NK-92 (cell line): ENCODE measurements at regions not wholly inside any gene's neighbourhood (a gene's known extent, or its start where the extent isn't known, plus 50 kb on each side); places are given as distances from the start of the nearest gene placed in this dataset.
"Not testable (repeated sequence)": the region's sequence is repeated elsewhere in the genome, so short reads cannot be mapped to it uniquely, and the experiment has no call there.

Experiments used
- DNase-seq: peaks from one replicate; lab custom pipeline; 2025; ENCODE audit not compliant: unreplicated experiment; lab: John Stamatoyannopoulos, UW

DNA sequence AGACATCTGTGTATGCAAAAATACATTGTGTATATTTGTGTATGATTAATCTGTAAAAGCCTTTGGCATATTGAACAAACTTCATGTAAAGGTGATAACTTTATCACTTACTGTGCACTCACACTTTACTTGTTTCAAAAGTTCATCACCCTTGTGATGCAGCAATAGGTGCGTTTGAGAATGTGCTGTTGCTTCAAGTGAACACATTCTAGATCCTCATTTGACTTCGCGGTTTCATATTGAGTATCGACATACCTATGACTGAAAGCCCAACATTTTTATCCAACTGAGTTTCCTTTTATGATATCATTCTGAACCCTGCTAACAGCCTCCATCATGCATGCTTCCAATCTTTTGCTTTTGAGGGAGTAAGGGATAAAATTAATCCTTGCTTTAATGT is 1086.9 kb downstream of the TMEM121 start:
- DNase-seq, result no peak

DNA sequence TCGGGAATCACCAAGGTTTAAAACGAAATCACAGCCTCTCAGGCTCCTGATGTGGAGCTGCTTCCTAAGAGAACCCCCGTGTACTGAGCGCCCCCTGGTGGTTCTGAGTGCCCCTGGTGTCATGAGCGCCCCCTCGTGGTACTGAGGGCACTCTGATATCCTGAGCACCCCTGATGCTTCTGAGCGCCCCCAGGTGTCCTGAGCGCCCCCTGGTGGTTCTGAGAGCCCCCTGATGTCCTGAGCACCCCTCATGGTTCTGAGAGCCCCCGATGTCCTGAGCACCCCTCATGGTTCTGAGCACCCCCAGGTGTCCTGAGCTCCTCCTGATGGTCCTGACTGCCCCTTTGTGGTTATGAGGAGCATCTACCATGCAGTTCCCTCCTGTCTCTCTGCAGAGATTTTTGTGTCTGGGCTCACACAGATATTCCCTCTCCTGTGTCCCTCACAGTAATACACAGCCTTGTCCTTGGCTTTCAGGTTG is 1092.1 kb downstream of the TMEM121 start:
- not testable (repeated sequence) for DNase-seq

DNA sequence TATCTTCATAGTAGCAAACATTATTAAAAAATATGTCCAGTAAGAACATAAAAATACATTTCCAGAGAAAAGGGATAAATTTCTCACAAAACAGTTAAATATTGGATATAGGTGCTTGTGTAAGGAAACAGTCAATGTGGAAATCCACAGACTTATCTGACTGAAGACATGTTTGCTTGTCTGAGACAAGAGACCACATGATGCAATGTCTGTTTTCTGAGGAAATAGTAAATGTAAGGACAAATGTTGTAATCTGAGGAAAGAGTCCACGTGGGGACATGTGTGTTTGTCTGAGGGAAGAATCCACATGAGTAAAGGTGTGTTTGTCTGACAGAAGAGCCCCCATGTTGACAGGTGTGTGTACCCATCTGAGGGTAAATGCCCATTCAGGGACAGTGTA is 1093.2 kb downstream of the TMEM121 start:
- DNase-seq, result no peak

DNA sequence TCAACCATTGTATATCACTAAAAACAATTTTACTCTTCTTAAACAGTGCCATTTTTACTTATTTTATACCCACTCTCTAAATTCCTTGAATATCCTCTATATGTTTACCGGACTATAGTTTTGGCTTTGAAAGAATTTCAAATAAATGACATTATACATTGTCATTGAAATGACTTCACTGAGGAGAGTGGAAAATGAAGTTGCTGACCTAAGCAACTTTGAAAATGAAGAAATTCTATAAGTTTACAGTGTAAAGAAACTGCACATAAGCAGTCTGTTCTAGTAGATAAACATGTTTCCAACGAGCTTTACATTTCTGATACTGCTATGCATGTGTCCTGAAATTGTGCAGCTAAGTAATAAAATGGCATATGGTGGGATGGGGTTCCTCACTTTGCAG is 1094.0 kb downstream of the TMEM121 start:
- DNase-seq, result no peak

DNA sequence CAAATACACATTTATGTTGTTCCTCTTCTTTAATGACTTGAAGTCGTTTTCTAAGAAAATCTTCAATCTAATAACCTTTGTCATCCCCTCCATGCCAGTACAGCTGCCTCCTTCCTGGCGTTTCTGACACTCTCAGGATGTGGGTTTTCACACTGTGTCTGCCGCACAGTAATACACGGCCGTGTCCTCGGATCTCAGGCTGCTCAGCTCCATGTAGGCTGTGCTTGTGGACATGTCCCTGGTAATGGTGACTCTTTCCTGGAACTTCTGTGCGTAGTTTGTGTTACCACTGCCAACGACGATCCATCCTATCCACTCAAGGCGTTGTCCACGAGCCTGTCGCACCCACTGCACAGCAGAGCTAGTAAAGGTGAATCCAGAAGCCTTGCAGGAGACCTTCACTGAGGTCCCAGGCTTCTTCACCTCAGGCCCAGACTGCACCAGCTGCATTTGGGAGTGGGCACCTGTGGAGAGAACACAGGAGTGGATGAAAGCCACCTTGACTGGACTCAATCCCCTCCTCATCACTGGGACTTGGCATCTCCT is 1095.9 kb downstream of the TMEM121 start:
- DNase-seq, result no peak

DNA sequence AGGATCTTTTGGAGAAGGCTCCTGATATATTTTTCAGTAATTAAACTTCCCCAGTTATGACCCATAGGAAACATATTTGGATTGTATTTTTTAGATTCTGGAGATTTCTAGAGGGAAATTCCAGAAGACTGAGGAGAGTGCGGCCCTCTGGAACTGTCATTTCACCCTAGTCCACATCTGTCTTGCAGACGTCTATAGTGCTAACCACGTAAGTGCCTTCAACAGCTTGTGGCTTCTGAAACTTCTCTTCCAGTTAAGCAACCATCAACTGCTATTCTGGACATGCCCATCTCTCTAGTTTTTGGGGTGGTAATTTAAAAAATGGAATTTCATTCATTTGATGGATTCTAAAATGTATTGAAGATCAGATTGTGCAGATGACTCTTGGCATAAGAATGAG is 1098.8 kb downstream of the TMEM121 start:
- no peak for DNase-seq

- DNase-seq, result not testable (repeated sequence)
These were observed 1100.1 kb downstream of the TMEM121 start for GRCh38 chr14:106626469-106626868.

DNA sequence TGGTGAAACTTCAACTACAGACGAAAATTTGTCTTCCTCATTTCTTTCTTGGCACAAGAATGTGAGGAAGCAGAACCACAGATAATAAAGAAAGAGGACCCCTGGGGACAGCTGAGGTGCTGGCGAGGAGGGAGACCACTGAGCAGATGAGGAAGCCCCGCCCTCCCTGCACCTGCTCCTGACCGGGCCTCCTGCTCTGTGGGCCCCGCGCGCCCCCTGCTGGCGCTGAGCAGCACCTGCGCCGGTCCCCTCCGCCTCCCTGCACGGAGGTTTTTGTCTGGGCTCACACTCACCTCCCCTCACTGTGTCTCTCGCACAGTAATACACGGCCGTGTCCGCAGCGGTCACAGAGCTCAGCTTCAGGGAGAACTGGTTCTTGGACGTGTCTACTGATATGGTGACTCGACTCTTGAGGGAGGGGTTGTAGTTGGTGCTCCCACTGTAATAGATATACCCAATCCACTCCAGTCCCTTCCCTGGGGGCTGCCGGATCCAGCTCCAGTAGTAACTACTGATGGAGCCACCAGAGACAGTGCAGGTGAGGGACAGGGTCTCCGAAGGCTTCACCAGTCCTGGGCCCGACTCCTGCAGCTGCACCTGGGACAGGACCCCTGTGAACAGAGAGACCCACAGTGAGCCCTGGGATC is 1100.7 kb downstream of the TMEM121 start:
- DNase-seq, result not testable (repeated sequence)

GRCh38 chr14:106631879-106632278 is 1105.5 kb downstream of the TMEM121 start:
- no peak for DNase-seq

GRCh38 chr14:106633721-106634120 is 1107.3 kb downstream of the TMEM121 start:
- DNase-seq, result no peak

DNA sequence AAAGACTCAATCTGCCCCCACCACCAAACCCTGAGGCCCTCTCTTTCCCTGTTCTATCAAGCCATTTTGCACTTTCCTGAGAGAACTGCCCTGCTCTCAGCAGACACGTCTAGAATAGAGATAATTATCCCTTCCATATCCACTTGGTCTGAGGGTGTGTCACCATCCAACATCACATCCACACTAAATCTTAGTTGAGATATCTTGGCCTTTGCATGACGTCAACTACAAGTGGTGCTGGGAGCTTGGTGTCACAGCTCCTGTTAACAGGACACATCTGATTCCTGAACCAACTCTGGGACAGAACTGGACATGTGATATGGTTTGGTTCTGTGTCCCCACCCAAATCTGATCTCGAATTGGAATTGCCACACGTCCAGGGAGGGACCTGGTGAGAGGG is 1109.2 kb downstream of the TMEM121 start:
- no peak for DNase-seq

DNA sequence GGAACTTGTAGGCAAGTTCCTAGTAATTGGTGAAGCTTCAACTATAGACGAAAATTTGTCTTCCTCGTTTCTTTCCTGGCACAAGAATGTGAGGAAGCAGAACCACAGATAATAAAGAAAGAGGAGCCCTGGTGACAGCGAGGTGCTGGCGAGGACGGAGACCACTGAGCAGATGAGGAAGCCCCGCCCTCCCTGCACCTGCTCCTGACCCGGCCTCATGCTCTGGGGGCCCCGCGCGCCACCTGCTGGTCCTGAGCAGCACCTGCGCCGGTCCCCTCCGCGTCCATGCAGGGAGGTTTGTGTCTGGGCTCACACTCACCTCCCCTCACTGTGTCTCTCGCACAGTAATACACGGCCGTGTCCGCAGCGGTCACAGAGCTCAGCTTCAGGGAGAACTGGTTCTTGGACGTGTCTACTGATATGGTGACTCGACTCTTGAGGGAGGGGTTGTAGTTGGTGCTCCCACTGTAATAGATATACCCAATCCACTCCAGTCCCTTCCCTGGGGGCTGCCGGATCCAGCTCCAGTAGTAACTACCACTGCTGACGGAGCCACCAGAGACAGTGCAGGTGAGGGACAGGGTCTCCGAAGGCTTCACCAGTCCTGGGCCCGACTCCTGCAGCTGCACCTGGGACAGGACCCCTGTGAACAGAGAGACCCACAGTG is 1112.5 kb downstream of the TMEM121 start:
- DNase-seq, result not testable (repeated sequence)

DNA sequence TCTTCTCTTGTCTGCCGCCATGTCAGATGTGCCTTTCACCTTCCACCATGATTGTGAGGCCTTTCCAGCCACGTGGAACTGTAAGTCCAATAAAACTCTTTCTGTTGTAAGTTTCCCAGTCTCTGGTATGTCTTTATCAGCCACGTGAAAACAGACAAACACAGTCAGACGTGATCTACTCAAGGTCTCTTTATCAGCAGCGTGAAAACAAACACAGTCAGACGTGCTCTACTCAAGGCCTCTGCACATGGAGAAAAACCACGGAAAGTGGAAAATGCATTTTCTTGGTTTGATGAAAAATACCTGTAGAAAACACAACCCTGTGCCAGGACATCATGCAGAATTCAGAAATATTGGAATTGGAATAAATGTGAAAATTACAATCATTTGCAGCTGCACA is 1115.7 kb downstream of the TMEM121 start:
- DNase-seq, result no peak

- DNase-seq, result not testable (repeated sequence)
These were observed 1116.6 kb downstream of the TMEM121 start for GRCh38 chr14:106642971-106643370.

GRCh38 chr14:106648874-106649273 is 1122.5 kb downstream of the TMEM121 start:
- not testable (repeated sequence) for DNase-seq

GRCh38 chr14:106651016-106651415 is 1124.6 kb downstream of the TMEM121 start:
- no peak for DNase-seq

GRCh38 chr14:106652494-106652893 is 1126.1 kb downstream of the TMEM121 start:
- no peak for DNase-seq

GRCh38 chr14:106657460-106657859 is 1131.1 kb downstream of the TMEM121 start:
- DNase-seq, result no peak

GRCh38 chr14:106658066-106658860 is 1131.9 kb downstream of the TMEM121 start:
- not testable (repeated sequence) for DNase-seq

- DNase-seq, result not testable (repeated sequence)
These were observed 1135.2 kb downstream of the TMEM121 start for GRCh38 chr14:106661561-106661960.

DNA sequence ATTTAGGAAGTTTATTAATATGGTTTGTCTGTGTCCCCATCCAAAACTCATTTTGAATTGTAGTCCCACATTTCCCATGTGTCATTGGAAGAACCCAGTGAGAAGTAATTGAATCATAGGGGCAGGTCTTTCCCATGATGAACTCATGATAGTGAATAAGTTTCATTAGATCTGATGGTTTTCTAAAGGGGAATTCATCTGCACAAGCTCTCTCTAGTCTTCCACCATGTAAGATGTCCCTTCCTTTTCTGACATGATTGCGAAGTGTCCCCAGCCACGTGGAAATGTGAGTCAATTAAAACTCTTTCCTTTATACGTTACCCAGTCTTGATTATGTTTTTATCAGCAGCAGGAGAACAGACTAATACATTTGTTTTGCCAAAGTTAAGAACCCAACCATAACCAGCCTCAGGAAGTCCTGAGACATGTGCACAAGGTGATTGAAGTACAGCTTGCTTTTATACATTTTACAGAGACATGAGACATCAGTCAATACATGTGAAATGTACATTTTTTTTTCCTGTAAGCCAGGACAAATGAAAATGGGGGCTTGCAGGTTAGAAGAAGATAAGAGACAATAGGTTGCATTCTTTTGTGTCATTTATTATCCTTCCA is 1136.7 kb downstream of the TMEM121 start:
- no peak for DNase-seq
